HepG2 (cell line): ENCODE measurements at regions not wholly inside any gene's neighbourhood (a gene's known extent, or its start where the extent isn't known, plus 50 kb on each side); places are given as distances from the start of the nearest gene placed in this dataset.

Source experiments
- CERS6 ChIP-seq: sonication (generic); formaldehyde crosslinking; IDR thresholded peaks from 2 replicates; pipeline ENCODE4 v1.5.0; 2020; ENCODE audit warnings: missing genetic modification reagents
- FOXA1 ChIP-seq, 2 experiments: fragments of 450-650 bp in 1 of 2; sonication (generic) in 1 of 2; formaldehyde crosslinking in 1 of 2; IDR thresholded peaks; 2 replicates each; pipeline versions ENCODE4 v1.4.0 to v1.6.1; 2016 to 2020; ENCODE audit warnings: missing genetic modification reagents in 1 of 2
- FOXP1 ChIP-seq, 2 experiments: fragments of 450-650 bp in 1 of 2; IDR thresholded peaks; 2 replicates each; pipeline ENCODE4 v1.6.1; 2017 to 2018; ENCODE audit warnings: antibody characterized with exemption in 1 of 2
- KAT8 ChIP-seq: IDR thresholded peaks from 2 replicates; pipeline ENCODE4 v1.6.1; 2016; ENCODE audit warnings: missing genetic modification reagents, missing compliant biosample characterization
- PBX3 ChIP-seq: sonication (generic); formaldehyde crosslinking; IDR thresholded peaks from 2 replicates; pipeline ENCODE4 v1.8.1; 2023; ENCODE audit warnings: missing genetic modification reagents, inconsistent platforms, borderline replicate concordance
- POLR2A ChIP-seq, 2 experiments: IDR thresholded peaks; 2 replicates each; pipeline ENCODE4 v1.6.1; 2011; ENCODE audit warnings: low read depth in 2 of 2, low read length in 2 of 2, mild to moderate bottlenecking in 1 of 2, moderate library complexity in 1 of 2; ENCODE audit not compliant: insufficient read depth in 1 of 2
- ZNF484 ChIP-seq: sonication (generic); formaldehyde crosslinking; IDR thresholded peaks from 2 replicates; pipeline ENCODE4 v1.5.1; 2020; ENCODE audit warnings: mild to moderate bottlenecking, low read depth, missing genetic modification reagents, borderline replicate concordance
- ZNF552 ChIP-seq: sonication (generic); formaldehyde crosslinking; IDR thresholded peaks from 2 replicates; pipeline ENCODE4 v1.9.0; 2022; ENCODE audit warnings: missing genetic modification reagents, mild to moderate bottlenecking, borderline replicate concordance
- TF ChIP-seq, protein P1 (sequence below): sonication (generic); formaldehyde crosslinking; IDR thresholded peaks from 2 replicates; pipeline ENCODE4 v1.5.0; 2020; ENCODE audit warnings: mild to moderate bottlenecking, missing genetic modification reagents, moderate library complexity

DNA sequence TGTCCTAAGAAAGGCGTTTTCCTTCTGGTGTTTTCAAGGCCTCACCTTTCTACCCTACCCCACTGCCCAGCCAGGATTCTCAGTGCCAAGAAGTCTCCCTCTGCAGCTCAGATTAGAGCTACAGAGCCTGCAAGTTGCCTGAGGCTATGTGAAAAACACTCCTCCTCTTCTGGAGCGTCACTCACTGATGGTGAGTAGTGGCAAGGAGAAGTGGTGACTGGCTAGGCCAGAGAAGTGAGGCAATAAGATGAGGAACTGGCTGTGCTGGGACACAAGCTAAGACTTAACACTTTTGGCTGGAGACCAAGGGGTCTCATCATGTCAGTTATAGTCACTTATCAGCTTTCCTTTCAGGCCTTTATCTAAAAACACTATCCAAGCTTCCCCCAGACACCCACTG lies 86.7 kb upstream of the PRKAR2B start:
- TF ChIP-seq, protein P1, sequence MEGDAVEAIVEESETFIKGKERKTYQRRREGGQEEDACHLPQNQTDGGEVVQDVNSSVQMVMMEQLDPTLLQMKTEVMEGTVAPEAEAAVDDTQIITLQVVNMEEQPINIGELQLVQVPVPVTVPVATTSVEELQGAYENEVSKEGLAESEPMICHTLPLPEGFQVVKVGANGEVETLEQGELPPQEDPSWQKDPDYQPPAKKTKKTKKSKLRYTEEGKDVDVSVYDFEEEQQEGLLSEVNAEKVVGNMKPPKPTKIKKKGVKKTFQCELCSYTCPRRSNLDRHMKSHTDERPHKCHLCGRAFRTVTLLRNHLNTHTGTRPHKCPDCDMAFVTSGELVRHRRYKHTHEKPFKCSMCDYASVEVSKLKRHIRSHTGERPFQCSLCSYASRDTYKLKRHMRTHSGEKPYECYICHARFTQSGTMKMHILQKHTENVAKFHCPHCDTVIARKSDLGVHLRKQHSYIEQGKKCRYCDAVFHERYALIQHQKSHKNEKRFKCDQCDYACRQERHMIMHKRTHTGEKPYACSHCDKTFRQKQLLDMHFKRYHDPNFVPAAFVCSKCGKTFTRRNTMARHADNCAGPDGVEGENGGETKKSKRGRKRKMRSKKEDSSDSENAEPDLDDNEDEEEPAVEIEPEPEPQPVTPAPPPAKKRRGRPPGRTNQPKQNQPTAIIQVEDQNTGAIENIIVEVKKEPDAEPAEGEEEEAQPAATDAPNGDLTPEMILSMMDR (CRISPR knock-in tag), result no peak
- TF ChIP-seq POLR2A (IDR thresholded peaks at IDR 0.05; ENCODE audit: insufficient read depth in 1 of 2, low read depth in 2 of 2, low read length in 2 of 2), result no peak
- no peak for TF ChIP-seq FOXA1 (IDR thresholded peaks at IDR 0.05)
- TF ChIP-seq FOXA1 (CRISPR knock-in tag; IDR thresholded peaks at IDR 0.05), result no peak
- TF ChIP-seq KAT8 (CRISPR knock-in tag), result no peak
- TF ChIP-seq ZNF552, result no peak
- TF ChIP-seq ZNF484 (CRISPR knock-in tag), result no peak
- TF ChIP-seq FOXP1 (IDR thresholded peaks at IDR 0.05), result no peak
- no peak for TF ChIP-seq FOXP1 (CRISPR knock-in tag; IDR thresholded peaks at IDR 0.05)
- TF ChIP-seq PBX3 (CRISPR knock-in tag), result no peak
- no peak for TF ChIP-seq CERS6
